NT2/D1 (cell line): ENCODE measurements at regions not wholly inside any gene's neighbourhood (a gene's known extent, or its start where the extent isn't known, plus 50 kb on each side); places are given as distances from the start of the nearest gene placed in this dataset.

ENCODE experiments used
- SUZ12 ChIP-seq: IDR thresholded peaks from 2 replicates; pipeline ENCODE4 v1.6.1; 2011; ENCODE audit not compliant: insufficient read length, insufficient read depth; ENCODE audit errors: extremely low read depth
- YY1 ChIP-seq: IDR thresholded peaks from 2 replicates; pipeline ENCODE4 v1.6.1; 2011; ENCODE audit not compliant: insufficient read length, insufficient read depth
- ZNF274 ChIP-seq: IDR thresholded peaks from 2 replicates; pipeline ENCODE4 v1.6.1; 2011; ENCODE audit warnings: mild to moderate bottlenecking, low read depth, low read length

GRCh38 chr2:216784456-216784855 is 75.4 kb downstream of the TNP1 start:
- TF ChIP-seq ZNF274 (no peak), SUZ12 (no peak), YY1 (no peak)
